ENCODE measurements at regions not wholly inside any gene's neighbourhood (a gene's known extent, or its start where the extent isn't known, plus 50 kb on each side); places are given as distances from the start of the nearest gene placed in this dataset.
A peak's percentile ranks its signal among the peaks of the same experiment; 100 is the strongest.

DNA sequence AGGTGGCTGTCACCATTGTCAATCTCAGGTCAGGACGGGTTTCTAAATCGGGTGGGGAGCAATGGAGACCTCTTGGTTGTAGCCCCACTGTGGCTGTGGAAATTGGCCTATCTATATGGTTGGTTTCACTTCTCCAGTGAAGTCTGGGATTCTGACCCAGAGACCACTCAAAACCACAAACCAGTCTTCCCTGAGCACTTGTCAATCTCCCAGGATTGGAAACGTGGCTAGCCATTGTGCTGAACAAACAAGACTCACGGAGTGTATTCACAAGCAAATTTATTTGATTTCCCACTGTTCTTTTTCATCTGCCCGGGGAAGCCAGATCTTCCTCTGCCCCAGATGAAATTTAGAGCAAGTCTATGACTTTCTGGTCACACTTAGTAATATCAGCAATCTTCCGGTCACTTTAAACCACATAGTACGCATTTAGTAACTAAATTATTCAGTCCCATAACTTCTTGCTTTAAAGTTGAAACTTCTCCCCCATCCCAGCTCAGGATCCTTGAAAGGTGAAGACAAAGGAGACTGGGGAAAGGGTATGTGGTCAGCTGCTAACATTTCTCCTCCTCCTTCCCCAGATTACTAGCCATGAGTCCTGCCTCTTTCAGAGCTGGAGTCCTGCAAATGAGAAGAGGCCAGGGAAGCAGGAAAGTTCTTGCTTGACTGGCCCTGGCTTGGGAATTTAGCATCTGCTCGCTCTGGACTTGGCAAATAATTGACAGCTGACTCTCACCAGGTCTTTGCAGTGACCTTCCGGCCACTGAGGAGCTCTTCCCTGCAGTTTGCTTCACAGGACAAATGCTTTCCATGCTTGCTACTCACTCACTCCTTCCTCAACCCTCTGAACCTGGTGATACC, 123.2 kb upstream of the MAX start:
- no peak for DNase-seq

DNA sequence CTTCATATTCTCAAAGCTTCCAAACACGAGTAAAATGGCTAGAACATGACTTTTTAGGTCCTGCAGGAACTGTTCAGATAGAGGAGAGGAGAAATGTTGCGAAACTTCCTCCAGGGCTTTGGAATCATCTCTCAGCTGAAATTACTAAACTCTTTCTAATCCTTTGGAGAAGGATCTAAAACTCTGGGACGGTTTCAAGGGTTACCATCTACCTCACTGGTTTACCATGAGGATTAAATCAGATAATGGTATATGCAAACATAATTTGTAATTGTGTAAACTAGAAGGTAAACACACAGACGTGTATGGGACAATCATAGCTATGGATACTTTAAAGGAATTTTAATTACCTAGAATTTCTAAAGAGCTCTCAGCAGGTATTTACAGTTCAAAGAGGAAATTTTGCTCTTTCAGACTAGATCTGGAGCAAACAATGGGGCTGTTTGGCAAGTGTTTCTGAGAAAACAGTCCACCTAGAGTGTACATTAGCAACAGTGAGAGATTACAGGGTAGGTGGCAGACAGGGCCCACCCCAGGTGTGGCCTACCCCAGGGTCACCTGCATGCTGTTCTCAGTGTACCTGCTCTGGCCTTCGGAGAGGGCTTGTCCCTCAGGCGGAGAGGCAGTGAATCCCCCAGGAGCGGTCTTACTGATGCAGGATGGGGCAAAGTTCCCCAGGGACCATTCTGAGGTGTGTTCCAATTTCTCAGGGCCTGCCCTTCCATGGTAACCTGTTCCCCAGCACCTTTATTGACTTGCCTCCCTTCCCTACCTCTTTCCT, 124.7 kb upstream of the MAX start:
- DNase-seq: no peak

DNA sequence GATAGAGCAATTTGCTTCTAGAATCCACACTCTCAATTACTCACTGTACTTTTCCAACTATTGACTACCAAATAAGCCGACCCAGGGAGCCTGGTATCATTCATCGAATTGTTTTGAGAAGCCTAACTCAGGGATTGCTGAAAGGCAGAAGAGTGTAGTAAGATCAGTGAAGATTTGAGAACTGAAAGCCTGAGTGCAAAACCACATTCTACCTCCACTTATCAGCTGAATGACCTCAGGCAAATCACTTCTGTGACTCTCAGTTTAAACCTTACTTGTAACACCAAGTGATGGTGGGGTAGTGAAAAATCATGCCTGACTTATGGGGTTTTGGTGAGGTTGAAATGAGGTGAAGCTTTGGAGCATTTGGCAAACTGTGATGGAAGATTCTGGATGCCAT, 126.1 kb upstream of the MAX start:
- DNase-seq: no peak

DNA sequence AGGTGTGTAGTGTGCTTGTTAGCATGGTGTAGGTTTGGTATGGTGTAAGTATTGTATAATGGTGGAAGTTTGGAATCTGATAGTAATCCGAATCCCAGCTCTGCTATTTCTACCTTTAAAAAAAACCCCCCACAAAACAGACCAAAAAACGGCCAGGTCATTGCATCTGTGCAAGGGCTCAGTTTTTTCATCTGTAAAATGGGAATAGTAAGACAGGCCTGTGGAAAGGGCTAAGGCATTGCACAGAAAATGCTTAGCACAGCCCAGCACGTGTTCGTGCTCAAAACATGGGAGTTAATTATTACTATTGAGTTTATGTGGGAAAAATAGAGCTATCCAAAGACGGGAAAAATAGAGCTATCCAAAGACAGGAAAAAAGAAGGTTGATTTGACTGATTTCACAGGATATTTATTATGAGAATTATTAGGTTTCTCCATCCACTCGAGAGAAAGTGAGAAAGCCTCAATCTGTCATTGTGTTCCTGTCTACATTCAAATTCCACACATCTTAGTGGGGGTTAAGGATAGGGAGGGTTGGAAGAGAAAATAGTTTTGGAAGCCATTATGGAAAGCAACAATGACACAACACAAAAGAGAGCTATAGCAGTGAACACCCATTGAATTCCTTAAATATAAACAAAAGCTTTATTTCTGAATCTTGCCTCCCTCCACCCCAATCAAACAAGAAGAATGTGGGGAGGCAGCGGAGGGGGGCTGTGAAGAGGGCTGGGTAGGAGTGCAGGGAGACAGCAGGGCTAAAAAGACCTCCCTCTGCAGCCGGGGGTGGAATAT, 126.8 kb upstream of the MAX start:
- no peak for DNase-seq

DNA sequence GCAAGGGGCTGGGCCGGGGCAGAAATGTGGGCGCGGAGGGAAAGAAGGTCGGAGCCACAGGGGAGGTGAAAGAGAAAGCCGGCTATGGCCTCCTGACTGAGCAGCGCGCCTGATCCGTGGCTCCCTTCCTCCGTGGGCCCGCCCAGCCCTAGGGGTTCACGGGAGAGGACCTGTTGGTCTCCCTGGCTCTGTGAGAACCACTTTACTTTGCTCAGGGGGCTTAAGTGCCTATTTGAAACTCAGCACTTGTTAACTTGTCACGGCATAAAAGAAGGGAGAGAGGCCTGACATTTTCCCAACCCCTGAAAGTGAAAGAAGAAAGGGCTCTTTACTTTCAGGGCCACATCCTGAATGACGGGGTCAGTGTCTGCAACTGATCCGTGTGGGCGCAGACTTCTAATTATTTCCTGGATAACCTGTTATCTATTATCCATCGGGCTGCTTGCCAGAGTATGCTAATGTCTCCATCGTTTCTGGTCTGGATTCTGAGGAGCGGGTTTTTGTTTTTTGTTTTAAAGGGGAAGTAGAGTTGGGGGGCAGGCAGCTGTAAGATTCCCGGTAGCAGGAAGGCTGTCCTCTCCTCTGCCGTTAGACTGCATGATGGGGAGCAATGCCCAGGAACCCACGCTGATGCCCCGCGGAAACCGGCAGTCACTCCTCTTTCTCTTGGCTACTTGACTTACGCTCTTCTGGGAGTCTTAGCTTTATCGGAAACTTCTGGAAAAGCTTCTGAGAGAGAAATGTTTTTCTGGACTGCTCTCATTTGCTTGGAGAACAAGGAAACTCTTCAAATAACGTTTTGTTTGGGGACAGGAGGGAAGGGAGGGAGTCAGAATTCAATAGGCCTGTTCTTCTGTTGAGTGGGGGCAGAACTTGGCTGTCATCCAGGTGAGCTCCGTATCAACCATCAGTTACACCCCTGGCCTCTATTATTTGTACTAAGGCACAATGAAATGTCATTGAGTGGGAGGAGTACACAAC, 127.7 kb upstream of the MAX start:
- peak; percentile 41 for DNase-seq

DNA sequence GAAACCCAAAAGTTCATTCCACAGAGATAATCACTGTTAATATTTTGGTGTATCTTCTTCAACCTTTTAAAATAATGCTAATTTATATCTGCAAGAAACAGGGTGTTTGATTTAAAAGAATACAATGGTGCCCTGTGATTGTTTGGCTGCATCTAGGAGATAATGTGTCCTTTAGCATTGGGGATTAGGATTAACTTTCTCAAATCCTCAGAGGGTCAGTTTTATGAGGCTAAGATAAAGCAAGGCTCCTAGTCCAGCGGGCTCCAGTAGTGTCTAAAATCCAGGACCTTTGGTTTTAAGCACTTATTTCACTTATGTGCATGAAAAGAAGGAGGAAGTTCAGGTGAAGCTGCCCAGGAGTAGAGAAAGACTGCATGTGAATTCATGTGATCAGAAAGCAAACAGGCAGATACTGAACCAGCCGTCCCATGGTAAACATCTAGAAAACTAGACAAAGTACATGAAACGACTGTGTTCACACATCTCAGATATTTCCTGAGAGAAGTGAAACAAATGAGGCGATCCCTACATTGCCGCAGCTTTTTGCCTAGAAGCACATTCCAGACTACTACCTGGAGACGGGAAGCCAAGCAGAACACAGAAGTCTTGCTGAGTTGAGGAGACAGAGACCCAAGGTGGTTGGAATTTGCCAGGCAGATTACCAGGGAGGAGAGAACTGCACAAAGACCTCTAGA, 129.1 kb upstream of the MAX start:
- DNase-seq: no peak

DNA sequence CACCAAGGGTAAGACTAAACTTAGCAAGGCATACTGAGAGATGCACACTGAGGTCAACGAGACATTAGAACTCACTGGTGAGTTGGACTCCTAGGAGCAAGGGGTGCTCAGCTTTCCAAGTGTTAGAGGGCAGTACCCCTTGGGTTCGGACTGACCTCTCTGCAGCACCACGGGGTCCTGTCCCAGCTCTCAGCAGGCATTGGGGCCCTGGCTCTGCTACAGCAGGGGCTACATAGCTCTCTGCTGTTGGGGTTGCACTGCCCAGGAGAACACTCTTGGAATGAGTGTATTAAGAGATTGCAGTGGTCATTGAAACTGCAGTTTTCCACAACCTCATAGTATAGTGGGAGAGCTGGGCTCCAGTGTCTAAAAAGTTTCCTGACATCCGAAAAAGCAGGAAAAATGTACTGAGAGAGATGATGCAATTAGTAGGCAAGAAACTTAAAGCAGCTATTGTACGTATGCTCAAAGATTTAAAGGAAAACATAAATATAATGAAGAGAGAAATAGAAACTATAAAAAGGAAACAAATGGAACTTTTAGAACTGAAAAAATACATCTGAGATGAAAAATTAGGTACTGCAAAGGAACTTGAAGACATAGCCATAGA, 132.5 kb upstream of the MAX start:
- no peak for DNase-seq

DNA sequence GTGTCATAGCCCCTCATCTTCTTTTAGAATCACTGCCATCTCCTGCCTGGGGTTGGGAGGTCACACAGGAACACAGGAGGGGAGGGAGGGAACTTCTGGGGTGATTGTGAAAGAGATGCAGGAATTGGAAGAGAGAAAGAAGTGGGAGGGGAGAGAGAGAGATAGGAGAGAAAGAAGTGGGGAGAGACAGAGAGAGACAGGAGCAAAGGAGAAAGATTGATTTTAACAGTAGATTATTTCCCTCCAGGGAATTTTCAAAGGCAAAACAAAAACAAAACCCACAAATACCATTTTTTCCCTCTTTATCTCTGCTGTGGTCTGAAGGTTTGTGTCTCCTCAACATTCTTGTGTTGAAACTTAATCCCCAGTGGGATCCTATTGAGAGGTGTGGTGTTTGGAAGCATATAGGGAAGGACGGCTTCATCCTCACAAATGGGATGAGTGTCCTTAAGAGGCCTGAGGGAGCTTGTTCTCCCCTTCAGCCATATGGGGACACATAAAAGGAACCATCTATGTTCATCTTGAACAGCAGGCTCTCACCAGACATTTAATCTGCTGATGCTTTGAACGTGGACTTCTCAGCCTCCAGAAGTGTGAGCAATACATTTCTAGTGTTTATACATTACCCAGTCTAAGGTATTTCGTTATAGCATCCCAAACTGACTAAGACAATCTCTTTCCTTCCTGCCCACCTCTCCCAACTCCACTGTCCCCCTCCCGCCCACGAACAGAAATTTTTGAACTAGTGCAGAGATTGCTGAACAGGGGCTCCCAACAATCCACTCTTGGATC, 134.9 kb upstream of the MAX start:
- no peak for DNase-seq

DNA sequence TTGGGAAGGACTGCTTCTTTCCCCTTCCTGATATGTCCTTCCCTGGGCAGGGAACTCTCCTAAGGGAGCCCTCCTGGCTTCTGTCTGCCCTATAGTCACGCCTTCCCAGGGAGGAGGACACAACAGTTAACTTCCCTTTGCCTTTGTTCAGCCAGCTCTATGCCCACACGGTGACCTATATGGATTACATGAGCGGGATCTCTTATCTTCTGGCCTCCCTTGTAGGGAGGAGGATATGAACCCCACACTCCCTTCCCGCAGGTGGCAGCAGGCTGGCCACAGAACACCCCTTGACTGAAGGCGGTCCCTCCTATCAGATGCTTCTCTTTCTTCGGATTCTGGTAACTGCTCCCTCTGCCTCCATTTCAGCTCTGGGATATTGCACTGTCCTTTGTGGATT, 135.6 kb upstream of the MAX start:
- DNase-seq: no peak

DNA sequence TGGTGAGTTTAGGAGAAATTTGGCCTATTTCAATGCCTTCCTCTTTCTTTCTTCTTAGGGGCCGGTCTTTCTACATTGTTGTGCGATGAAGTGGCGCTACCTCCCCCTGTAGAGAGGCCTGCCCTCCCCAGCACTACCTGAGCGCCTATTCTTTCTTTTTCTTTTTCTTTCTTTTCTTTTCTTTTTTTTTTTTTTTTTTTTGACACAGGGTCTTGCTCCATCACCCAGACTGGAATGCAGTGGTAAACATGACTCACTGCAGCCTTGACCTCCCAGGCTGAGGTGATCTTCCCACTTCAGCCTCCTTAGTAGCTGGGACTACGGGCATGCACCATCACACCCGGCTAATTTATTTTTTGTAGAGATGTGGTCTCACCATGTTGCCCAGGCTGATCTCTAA, 136.1 kb upstream of the MAX start:
- no peak for DNase-seq

DNA sequence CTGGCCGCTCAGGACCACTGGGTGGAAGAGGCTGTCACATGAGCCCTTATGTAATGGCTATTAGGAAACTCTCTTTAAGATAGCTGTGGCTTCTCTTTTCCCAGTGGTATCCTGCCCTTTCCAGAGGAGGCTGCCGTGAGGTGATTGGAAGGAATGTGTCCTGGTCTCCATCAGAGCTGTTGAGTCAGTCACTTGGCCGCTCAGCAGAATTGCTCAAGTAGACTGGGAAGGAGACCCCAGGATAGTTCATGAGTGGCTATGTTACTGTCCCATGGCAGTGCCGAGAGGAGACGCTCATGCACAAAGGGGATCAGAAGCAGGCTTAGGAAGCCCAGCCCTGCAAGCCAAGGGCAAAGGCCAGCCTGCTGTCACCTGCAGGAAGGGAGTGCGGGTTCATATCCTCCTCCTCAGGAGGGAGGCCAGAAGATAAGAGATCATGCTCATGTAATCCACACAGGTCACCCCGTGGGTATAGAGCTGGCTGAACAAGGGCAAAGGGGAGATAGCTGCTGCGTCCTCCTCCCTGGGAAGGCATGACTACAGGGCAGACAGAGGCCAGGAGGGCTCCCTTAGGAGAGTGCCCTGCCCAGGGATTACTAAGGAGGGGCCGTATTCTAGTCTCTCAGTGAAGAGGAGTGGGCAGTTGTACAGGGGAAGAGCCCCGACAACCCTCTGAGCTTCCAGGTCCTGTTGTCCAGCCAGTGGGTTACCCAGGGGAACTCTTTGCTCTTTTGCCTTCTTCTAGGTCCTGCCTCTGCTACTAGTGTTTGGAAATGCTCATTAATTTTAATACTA, 137.0 kb upstream of the MAX start:
- no peak for DNase-seq

DNA sequence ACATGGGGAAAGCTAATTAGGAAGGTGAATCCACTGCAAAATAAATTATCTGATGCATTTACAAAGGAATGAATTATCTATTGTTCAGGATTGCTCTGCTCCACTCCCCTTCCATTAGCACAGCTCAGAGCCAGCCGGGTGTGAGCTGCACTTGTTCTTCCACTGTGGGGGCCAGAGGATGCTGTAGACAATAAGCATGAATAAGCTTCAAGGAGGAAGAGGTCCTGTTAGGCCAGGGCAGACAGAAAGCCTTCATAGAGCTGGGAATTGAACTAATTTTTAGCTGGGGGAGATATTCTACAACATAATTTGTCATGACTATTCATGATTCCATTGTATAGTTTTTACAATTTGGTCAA, 137.6 kb upstream of the MAX start:
- no peak for DNase-seq

DNA sequence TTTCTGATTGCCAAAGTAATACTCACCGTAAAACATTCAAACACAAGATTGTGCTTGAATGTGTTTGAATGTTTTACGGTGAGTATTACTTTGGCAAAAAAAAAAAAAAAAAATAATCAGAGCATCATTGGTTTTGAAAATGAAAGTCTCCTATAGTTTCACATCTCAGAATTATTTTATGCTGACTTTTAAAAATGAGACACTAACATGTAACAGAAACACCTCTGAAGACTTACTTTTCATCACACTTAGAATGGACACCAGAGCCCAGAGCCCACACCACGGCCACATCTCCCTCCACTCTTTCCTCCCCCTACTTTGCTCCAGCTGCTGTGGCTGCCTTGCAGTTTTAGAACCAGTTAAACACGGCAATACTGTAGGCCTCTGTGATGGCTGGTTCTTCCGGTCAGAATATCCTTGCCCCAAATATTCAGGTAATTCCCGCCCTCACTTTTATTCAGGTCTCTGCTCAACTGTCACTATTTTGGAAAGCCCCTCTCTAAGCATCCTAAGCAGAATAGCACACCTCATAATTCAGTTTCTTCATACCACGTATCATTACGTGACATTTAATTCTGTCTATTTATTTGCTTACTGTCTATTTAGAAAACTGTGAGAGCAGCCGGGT, 138.9 kb upstream of the MAX start:
- no peak for DNase-seq

DNA sequence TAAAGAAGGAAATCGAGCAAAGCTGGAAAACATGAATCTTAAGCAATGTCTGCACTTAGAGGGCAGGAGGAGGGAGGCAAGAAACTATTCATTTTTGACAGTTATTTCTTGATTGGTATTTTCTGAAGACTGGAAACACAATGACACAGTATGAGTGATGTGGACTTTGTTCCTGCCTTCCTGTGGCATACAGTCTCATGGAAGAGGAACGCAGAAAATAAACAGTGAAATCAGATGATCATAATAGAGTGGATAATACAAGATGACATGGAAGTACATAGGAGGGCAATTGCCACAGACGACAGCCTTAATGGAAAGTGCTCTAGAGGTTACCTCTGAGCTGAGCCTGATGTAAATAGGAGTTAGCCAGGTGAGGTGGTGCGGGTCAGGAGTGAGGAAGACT, 140.4 kb upstream of the MAX start:
- no peak for DNase-seq

DNA sequence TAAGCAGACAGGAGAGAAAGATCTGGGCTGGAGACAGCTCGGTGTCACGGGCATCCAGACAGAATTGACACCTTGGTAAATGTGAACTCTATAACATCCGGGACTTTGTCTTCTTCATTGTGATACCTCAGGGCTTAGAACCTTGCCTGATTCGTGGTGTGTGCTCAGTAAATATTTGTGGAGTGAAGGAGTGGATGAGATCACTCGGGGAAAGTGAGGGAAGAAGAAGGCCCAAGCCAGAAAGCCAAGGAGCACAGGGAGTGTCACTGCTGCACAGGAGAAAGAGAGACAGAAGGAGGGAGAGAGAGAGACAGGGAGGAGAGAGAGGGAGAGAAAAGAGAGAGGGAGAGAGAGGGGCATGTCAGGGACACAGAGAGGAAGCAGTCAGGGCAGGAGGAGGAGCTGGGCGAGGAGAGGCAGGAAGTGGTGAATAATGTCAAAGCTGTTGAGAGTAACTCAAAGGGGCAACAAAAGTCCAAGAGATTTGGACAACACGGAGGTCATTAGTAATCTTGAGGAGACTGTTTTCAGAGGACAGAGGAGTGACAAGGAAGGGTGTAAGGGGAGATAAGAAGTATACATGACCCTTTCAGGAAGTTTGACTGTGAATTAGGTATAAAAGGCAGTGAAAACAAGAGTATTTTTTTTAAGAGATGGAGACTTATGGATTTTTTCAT, 141.6 kb upstream of the MAX start:
- DNase-seq: peak; percentile 42

DNA sequence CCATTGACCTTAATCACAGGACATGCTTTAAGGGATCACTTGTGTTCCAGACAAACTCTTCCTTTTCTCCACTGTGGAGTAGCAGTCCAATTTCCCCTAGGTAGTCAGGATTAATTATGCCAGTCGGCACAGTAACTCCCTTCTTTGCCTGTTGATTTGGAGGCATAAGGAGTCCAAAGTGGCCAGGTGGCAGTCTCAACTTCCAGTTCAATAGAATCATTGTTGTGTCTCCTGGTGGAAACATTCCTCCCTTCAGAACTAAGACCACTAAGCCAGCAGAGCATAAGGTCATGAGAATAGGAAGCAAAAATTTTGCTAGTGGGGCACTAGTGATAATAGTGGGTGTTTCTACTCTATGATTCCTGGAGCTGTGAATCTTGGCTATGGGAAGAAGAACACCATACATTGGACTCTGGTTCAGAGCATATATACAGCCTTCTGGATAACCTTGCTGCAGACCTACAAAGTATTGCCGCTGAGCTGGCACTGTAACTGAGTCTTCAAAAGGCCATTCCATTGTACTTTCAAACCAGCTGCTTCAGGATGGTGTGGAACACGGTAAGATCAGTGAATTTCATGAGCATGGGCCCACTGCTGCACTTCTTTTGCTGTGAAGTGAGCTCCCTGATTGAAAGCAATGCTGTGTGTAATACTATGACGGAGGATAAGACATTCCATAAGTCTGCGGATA, 147.3 kb upstream of the MAX start:
- DNase-seq: no peak

DNA sequence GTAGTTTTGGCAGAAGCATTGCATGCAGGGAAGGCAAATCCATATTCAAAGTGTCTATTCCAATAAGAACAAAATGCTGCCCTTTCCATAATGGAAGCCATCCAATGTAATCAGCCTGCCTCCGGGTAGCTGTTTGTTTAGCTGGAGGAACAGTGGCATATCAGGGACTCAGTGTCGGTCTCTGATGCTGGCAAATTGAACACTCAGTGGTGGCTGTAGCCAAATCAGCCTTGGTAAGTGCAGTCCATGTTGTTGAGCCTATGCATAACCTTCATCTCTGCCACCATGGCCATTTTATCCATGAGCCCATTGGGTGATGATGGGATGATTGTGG, 147.8 kb upstream of the MAX start:
- DNase-seq: no peak

DNA sequence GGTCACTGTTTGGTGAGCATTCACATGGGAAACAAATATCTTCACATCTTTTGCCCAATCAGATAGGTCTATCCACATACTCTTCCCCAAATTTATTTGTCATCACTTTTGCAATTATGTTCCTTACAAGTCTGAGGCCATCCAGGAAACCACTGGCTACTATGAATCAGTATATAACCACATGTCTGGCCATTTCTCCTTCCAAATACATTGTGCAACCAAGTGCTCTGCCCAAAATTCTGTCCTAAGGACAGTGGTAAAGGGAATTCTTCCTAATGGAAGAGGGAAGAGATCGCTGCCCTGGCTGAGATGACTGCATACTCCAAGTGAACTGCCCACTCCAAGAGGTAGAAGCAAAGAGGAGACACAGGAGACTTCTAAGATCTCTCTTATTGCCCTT, 148.9 kb upstream of the MAX start:
- DNase-seq: no peak
